HS-27A (cell line): ENCODE measurements at regions not wholly inside any gene's neighbourhood (a gene's known extent, or its start where the extent isn't known, plus 50 kb on each side); places are given as distances from the start of the nearest gene placed in this dataset.

Source experiments
- DNase-seq: peaks from one replicate; pipeline ENCODE4 v3.0.0-alpha.2; 2012; ENCODE audit warnings: low read depth, missing footprints

DNA sequence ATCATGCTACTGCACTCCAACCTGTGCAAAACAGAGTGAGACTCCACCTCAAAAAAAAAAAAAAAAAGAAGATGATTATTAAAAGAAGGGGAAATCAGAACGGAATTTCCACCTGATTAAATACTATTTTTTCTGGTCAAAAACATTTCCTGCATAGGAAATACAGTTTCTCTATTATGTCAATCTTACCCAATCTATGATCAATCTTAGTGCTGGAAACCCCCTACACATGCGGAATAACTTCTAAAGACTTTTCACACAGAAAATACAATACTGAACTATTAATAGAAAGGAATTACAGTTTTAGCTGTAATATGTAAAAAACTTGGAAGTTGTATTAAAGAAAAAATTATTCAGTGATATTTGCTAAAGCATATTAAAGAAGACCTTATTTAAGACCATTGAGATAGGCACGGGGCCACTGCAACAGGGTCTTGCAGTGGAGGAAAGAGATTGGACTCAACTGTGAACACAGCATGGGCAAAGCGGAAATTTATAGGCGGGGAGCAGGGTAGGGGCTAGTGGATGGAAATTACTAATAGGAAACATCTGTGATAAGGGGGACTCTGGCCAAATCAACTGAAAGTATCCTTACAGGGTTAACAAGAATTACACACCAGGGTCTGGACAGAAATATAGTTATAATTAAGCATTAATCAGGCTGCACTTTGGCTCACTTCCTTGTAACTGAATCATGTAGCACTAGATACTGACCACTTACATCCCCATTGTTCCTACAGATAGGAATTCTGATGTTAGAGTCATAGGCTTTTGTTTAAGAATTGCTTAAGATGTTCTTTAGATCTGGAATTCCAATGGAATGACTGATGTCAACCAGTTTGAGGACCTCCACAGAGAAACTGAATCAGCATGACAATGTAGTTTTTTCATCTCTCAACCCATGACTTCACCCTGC lies 411.5 kb upstream of the DDI1 start:
- DNase-seq: peak; percentile 49

- no peak for DNase-seq
Measured at GRCh38 chr11:103625624-103625965, 410.8 kb upstream of the DDI1 start.

- DNase-seq: no peak
Measured at GRCh38 chr11:103628121-103628520, 408.3 kb upstream of the DDI1 start.

- no peak for DNase-seq
Measured at GRCh38 chr11:103631841-103632240, 404.6 kb upstream of the DDI1 start.

- DNase-seq: no peak
Measured at GRCh38 chr11:103633068-103633788, 403.2 kb upstream of the DDI1 start.

DNA sequence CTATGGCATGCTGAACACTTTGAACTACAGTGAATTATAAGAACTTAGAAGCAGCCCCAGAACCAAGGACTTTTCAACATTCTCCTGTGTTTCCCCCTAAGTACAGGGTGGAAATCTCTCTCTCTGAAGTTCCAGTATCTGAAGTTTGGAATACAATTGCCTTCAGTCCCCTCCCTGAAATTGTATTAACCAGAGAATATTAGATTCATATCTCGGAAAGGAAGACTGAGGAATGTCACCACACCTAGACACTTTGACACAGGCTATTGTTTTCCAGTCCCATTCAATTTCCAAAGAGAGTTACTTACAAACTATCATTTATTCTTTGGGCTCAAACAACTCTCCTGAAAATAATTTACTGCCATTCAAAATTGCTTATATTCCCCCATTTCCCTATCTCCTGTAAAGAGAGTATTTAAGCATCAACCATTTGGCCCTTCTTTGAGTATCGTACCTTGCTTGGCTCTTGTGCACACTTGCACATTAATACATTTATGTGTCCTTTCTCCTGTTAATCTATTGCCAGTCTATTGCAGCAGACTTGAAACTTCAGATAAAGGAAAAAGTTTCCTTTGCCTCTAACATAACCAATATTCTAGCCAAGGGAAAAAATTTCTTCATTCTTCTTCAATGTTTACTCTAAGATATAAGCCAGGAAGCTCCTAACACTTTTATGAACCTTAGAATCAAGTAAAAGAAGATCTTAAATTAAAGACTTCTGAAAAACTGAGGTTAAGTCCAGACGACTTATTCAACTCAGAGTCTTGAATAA lies 402.4 kb upstream of the DDI1 start:
- no peak for DNase-seq

GRCh38 chr11:103636232-103636631 lies 400.2 kb upstream of the DDI1 start:
- no peak for DNase-seq

DNA sequence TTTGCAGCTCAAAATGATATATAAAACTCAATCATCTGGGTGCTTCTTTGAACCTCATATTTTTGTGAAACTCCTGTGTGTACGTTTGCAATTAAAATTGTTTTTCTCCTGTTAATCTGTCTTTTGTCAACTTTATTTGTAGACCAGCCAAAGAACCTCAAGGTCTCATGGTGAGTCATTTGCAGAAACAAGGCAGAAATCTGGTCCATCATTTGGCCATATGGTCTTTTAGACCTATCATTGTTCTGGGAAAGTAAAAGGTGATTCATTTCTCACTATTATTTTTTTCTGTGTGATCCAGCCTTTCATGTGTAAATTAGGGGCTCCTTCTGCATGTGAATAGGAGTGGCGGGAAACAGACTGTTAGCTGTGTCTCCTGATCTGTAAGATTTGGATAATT lies 399.1 kb upstream of the DDI1 start:
- no peak for DNase-seq

DNA sequence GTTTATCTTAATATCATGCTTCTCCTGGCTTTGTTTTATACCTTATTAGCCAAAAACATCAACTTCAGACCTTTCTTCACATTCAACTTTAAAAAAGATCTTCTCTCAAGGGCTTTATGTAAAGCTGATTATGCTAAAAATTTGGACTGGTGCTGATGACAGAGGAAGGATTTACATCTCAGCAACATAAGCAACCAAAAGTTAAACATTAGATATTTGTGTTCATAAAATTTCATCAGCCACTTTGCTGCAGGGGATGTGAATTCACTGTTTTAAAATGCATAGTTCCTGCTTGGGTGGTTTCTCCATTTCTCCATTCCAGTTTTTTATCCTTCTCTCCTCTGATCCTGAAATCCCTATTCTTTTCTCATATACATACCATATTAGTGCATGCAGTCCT lies 398.6 kb upstream of the DDI1 start:
- DNase-seq: no peak

DNA sequence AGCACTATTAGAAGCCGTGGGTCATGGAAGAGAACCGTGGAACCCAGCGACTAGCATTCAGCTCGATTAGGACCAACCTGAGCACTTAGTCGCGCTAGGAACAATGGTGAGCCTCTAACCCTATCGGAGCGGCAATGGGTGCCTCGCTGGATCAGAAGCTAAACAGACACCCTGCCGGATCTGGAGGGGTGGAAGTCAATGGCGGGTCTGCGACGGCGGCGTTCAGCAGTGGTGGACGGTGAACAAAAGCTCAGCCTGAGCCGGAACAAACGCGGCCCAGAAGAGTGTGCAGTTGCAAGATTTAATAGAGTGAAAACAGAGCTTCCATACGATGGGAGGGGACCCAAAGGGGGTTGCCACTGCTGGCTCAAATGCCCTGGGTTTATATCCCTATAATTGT lies 391.8 kb upstream of the DDI1 start:
- DNase-seq: no peak

DNA sequence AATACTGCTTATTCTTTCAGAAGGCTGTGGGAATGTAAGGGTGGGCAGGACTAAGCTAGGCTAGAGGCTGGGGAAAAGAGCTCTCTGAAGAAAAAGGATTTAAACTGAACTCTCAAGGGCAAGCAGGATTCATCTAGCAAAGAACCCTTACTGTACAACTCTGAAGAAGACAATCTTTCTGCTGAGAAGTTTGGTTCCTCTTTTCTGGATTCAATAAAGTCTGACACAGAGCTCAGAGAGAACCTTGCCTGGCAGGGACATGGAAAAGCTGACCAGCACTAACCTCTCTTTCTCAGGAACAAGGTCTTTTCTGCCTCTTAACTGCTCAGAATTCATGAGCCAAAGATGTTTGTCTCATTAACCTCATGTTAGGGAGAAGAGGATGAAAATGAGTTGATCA lies 388.4 kb upstream of the DDI1 start:
- DNase-seq: no peak

DNA sequence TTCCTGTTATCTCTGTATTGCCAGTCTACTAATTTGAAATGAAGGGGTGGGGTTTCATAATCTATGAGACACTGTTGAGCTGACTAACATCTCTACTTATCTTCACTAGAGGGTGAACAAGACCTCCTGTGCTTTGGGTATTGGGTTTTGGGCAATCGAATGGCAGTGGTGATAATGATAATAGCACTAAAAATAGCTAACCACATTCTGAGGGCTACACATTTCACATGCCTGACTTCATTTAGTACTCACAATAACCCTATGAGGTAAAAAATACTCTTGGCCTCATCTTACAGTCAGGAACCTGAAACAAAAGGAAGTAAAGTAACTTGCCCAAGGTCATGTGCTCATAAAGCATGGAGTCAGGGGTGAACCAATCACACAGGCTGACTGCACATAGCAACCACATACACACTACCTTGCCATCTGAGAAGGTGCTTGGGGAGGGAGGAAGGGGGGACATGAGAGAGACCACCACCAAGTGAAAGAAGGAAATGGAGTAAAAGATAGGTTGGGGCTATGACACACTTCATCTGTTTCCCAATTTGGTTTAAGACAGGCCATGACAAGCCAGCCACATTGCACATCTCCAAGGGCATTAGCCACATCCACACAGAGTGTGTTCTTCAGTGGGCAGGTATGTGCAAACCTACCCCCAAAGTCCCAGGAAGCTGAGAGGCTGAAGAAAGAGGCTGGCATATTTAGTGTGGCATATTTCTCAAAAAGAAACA lies 387.6 kb upstream of the DDI1 start:
- DNase-seq: no peak

- no peak for DNase-seq
Measured at GRCh38 chr11:103649401-103649895, 387.0 kb upstream of the DDI1 start.

DNA sequence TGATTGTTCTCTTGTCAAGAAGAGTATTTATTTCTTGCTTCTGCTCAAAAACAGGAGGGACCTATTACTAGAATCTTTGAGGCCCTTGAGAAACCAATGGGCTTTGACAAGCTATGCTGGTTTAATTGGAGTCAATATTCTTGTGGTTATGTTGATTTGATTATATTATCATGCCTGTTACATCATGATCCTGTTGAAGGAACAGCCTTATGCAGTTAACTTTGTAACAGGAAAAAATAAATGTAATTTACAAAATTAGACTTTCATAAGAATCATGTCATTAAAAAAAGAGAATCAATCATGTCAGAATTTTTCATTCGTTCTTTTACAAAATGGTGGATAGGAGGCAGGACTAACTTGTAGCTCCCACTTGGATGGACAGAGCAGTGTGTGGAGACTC lies 386.1 kb upstream of the DDI1 start:
- no peak for DNase-seq

DNA sequence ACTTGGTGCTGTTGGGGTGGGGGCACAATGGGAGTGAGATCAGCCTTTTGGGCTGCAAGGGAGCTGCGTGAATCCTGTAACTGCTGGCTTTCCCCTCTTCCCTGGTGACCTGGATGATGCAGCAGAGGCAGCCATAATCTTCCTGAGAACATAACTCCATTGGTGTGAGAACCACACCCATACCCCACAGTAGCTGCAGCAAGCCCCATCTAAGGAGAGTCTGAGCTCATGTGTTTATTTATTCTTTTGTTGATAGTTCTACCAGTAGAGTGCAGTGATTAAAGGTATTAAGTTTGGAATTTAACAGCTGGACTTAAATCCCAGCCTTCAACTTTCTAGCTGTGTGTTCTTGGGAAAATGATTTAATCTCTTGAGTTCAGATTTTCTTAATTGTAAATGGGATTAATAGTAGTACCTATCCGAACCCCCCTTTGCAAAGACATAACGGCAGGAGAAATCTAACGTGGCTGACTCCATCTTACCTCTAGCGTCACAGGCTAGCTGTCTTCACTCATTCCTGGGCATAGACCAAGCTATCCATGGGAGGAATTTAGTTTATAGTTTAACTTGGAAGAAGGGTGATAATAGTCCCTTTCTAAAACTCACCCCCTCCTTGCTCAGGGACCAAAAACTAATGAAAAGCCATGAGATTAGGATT lies 385.0 kb upstream of the DDI1 start:
- no peak for DNase-seq

DNA sequence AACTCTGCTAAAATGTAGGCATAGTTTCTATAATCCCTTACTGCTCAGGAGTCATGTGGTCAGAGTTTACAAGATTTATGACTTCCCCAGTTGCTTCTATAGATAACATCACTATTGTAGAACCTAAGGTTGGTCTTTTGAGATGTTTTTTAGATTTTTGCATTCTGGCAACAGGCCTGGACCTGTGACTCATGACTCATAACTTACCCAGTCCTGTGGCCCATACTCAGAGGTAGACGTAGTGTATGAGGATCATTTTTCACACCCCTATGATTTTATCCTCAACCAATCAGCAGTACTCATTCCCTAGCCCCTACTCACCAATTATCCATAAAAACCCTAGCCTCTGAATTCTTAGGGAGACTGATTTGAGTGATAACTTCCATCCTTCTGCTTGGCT lies 384.4 kb upstream of the DDI1 start:
- DNase-seq: peak; percentile 40

GRCh38 chr11:103656382-103656781 lies 380.1 kb upstream of the DDI1 start:
- no peak for DNase-seq

- DNase-seq: no peak
Measured at GRCh38 chr11:103659206-103659618, 377.2 kb upstream of the DDI1 start.

- no peak for DNase-seq
Measured at GRCh38 chr11:103659743-103660142, 376.7 kb upstream of the DDI1 start.

DNA sequence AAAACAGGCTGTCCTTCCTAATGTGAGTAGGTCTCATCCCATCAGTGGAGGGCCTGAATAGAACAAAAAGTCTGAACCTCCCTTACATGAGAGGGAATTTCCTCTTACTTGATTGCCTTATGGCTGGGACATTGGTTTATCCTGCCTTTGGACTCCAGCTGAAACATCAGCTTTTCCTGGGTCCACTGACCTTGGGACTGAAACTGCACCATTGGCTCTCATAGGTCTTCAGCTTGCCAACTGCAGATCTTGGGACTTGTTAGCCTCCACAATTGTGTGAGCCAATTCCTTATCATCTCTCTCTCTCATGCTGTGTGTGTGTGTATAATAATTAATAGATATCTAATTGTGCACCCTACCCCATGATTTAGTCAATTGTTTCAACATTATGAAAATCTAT lies 375.3 kb upstream of the DDI1 start:
- no peak for DNase-seq

GRCh38 chr11:103661991-103662390 lies 374.4 kb upstream of the DDI1 start:
- DNase-seq: no peak
